ENCODE measurements at regions not wholly inside any gene's neighbourhood (a gene's known extent, or its start where the extent isn't known, plus 50 kb on each side); places are given as distances from the start of the nearest gene placed in this dataset.
"Not testable (repeated sequence)": the region's sequence is repeated elsewhere in the genome, so short reads cannot be mapped to it uniquely, and the experiment has no call there.

DNA sequence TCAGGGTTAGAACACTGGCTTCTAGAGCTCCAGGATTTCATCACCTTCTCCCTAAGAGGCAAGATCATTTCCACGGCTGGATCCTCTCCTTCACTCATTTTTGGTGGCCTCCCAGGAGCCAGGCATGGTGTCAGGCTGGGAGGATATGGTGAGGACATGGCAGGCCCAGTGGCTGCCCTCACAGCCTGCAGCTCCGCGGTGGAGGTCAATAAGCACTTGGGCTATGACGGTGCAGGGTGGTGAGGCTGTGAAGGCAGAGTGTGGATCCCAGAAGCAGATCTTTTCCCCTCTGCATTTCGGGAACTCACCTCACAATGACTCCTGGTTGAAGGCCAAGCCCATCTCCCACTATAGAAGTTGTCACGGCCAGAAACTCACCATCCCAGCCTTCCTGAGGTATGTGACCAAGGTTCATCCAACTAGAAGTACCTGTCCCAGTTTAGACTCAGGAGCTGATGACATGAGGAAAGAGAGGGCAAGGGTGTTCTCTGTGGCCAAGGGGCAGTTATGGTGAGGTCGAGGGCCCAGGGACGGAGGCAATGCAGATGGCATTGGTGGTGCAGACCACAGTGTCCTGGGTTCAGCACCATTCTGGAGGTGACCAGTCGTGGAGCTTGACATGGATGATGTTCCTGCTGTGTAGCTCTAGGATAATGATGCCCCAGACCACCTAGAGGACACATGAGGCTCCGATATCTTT lies 100.1 kb upstream of the SMAD3 start:
- Histone ChIP-seq H3K79me2 (no peaks in the 10 kb centered on the region), H3K9ac (no peak overlapping the region), H3K36me3 (ENCODE audit: control insufficient read depth, insufficient read depth, low read length) (no peaks in the 10 kb centered on the region), H3K9me3 (ENCODE audit: control insufficient read depth, low read length) (no peaks in the 10 kb centered on the region), H3K27ac (no peak overlapping the region), H3K4me2 (ENCODE audit: low read length) (no peak overlapping the region), H3K4me3 (ENCODE audit: low read depth, low read length) (no peak overlapping the region), H2AFZ (no peak overlapping the region), H3K27me3 (ENCODE audit: control insufficient read depth, insufficient read depth, low read length) (no peaks in the 10 kb centered on the region), H3K4me1 (no peaks in the 10 kb centered on the region)
- no peak for TF ChIP-seq CTCF (IDR thresholded peaks at IDR 0.05)

GRCh38 chr15:66966256-66966655 lies 99.1 kb upstream of the SMAD3 start:
- H3K4me2 ChIP-seq (ENCODE audit: low read length): no peak overlapping the region
- no peaks in the 10 kb centered on the region for H3K36me3 ChIP-seq (ENCODE audit: control insufficient read depth, insufficient read depth, low read length)

GRCh38 chr15:66968806-66969596 lies 96.4 kb upstream of the SMAD3 start:
- Histone ChIP-seq H3K9ac (no peak overlapping the region), H3K9me3 (ENCODE audit: control insufficient read depth, low read length) (no peaks in the 10 kb centered on the region), H3K27ac (no peak overlapping the region), H3K79me2 (no peaks in the 10 kb centered on the region), H3K36me3 (ENCODE audit: control insufficient read depth, insufficient read depth, low read length) (no peaks in the 10 kb centered on the region), H3K4me3 (ENCODE audit: low read depth, low read length) (no peak overlapping the region), H3K4me2 (ENCODE audit: low read length) (no peak overlapping the region), H3K27me3 (ENCODE audit: control insufficient read depth, insufficient read depth, low read length) (no peaks in the 10 kb centered on the region), H3K4me1 (no peaks in the 10 kb centered on the region), H2AFZ (no peak overlapping the region)
- TF ChIP-seq CTCF (IDR thresholded peaks at IDR 0.05): no peak

More at GRCh38 chr15:66966256-66966655, 99.1 kb upstream of the SMAD3 start:
- no peak overlapping the region for H2AFZ ChIP-seq
- no peaks in the 10 kb centered on the region for H3K79me2 ChIP-seq
- no peaks in the 10 kb centered on the region for H3K27me3 ChIP-seq (ENCODE audit: control insufficient read depth, insufficient read depth, low read length)
- H3K4me1 ChIP-seq: no peaks in the 10 kb centered on the region
- TF ChIP-seq CTCF (IDR thresholded peaks at IDR 0.05): no peak
- no peak overlapping the region for H3K4me3 ChIP-seq (ENCODE audit: low read depth, low read length)
- H3K27ac ChIP-seq: no peak overlapping the region
- no peak overlapping the region for H3K9ac ChIP-seq
- no peaks in the 10 kb centered on the region for H3K9me3 ChIP-seq (ENCODE audit: control insufficient read depth, low read length)

DNA sequence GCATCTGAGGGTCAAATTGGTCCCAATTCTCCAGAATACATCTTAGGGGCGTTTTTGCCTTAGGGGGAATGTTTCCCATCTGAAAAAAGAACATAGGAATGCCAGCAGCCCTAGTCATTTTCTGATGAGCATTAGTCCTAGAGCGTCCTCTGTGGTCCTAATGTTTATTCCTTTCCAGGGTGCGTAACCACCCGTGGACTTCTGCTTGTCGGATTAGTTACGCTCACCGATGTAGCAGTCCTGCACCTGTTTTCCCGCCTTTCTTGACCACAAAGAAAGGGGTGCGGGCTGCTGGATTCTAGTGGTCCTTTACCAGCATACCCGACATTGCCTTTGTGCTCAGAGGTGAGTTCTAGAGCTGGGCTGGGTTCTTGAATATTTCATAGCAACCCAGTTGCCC lies 91.3 kb upstream of the SMAD3 start:
- not testable (repeated sequence) for H3K79me2 ChIP-seq; H3K36me3 ChIP-seq (ENCODE audit: control insufficient read depth, insufficient read depth, low read length); H3K9ac ChIP-seq; H3K4me2 ChIP-seq (ENCODE audit: low read length); H2AFZ ChIP-seq; H3K27ac ChIP-seq; H3K9me3 ChIP-seq (ENCODE audit: control insufficient read depth, low read length); H3K27me3 ChIP-seq (ENCODE audit: control insufficient read depth, insufficient read depth, low read length); H3K4me3 ChIP-seq (ENCODE audit: low read depth, low read length); H3K4me1 ChIP-seq

- H3K27me3 ChIP-seq (ENCODE audit: control insufficient read depth, insufficient read depth, low read length); H3K4me1 ChIP-seq; H3K79me2 ChIP-seq; H3K9me3 ChIP-seq (ENCODE audit: control insufficient read depth, low read length); H3K36me3 ChIP-seq (ENCODE audit: control insufficient read depth, insufficient read depth, low read length); H3K27ac ChIP-seq; H2AFZ ChIP-seq; H3K4me3 ChIP-seq (ENCODE audit: low read depth, low read length); H3K9ac ChIP-seq; H3K4me2 ChIP-seq (ENCODE audit: low read length): not testable (repeated sequence)
These were observed 89.2 kb upstream of the SMAD3 start for GRCh38 chr15:66976106-66976640.

DNA sequence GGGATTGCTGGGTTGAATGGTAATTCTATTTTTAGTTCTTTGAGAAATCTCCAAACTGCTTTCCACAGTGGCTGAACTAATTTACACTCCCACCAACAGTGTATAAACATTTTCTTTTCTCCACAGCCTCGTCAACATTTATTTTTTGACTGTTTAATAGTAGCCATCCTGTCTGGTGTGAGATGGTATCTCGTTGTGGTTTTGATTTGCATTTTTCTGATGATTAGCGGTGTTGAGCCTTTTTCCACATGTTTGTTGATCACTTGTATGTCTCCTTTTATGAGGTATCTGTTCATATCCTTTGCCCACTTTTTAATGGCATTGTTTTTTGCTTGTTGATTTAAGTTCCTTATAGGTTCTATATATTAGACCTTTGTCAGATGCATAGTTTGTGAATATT lies 85.1 kb upstream of the SMAD3 start:
- not testable (repeated sequence) for H3K4me3 ChIP-seq (ENCODE audit: low read depth, low read length); H3K36me3 ChIP-seq (ENCODE audit: control insufficient read depth, insufficient read depth, low read length); H3K9ac ChIP-seq; H3K27me3 ChIP-seq (ENCODE audit: control insufficient read depth, insufficient read depth, low read length); H2AFZ ChIP-seq; H3K9me3 ChIP-seq (ENCODE audit: control insufficient read depth, low read length); H3K27ac ChIP-seq; H3K4me1 ChIP-seq; H3K79me2 ChIP-seq; H3K4me2 ChIP-seq (ENCODE audit: low read length)
